ENCODE measurements at regions not wholly inside any gene's neighbourhood (a gene's known extent, or its start where the extent isn't known, plus 50 kb on each side); places are given as distances from the start of the nearest gene placed in this dataset.
"Not testable (repeated sequence)": the region's sequence is repeated elsewhere in the genome, so short reads cannot be mapped to it uniquely, and the experiment has no call there.

- intact Hi-C loops (cut with DNase I), result no loop called here
- DNase-seq (ENCODE audit: low spot score) (no peak), ATAC-seq (no peak)
These were observed 496.1 kb upstream of the SLC39A10 start for GRCh38 chr2:195160963-195161362.

GRCh38 chr2:195151711-195152110 lies 505.3 kb upstream of the SLC39A10 start:
- no peak for DNase-seq (ENCODE audit: low spot score)
- ATAC-seq, result no peak
- intact Hi-C loops (cut with DNase I), result no loop called here

GRCh38 chr2:195150819-195151218 lies 506.2 kb upstream of the SLC39A10 start:
- intact Hi-C loops (cut with DNase I), result no loop called here
- no peak for ATAC-seq
- DNase-seq (ENCODE audit: low spot score), result no peak

- intact Hi-C loops (cut with DNase I), result no loop called here
- ATAC-seq (no peak), DNase-seq (ENCODE audit: low spot score) (no peak)
These were observed 509.0 kb upstream of the SLC39A10 start for GRCh38 chr2:195148004-195148403.

- DNase-seq (ENCODE audit: low spot score) (no peak), ATAC-seq (no peak)
- intact Hi-C loops (cut with DNase I), result no loop called here
These were observed 510.1 kb upstream of the SLC39A10 start for GRCh38 chr2:195146761-195147541.

- ATAC-seq, result no peak
- intact Hi-C loops (cut with DNase I), result no loop called here
These were observed 518.6 kb upstream of the SLC39A10 start for GRCh38 chr2:195138435-195138834.

GRCh38 chr2:195125889-195126288 lies 531.1 kb upstream of the SLC39A10 start:
- intact Hi-C loops (cut with DNase I); DNase-seq (ENCODE audit: low spot score): not testable (repeated sequence)
- ATAC-seq, result peak; percentile 26

More at GRCh38 chr2:195138435-195138834, 518.6 kb upstream of the SLC39A10 start:
- no peak for DNase-seq (ENCODE audit: low spot score)

GRCh38 chr2:195124391-195125079 lies 532.5 kb upstream of the SLC39A10 start:
- intact Hi-C loops (cut with DNase I), result no loop called here
- ATAC-seq, result no peak
- DNase-seq (ENCODE audit: low spot score), result no peak

- DNase-seq (ENCODE audit: low spot score) (no peak), ATAC-seq (no peak)
- intact Hi-C loops (cut with DNase I), result no loop called here
These were observed 534.4 kb upstream of the SLC39A10 start for GRCh38 chr2:195122653-195123052.

GRCh38 chr2:195121341-195121740 lies 535.7 kb upstream of the SLC39A10 start:
- intact Hi-C loops (cut with DNase I), result no loop called here
- no peak for DNase-seq (ENCODE audit: low spot score)
- ATAC-seq, result no peak

- no peak for DNase-seq (ENCODE audit: low spot score)
- no peak for ATAC-seq
- intact Hi-C loops (cut with DNase I), result no loop called here
These were observed 537.8 kb upstream of the SLC39A10 start for GRCh38 chr2:195119231-195119630.

- intact Hi-C loops (cut with DNase I), result no loop called here
- no peak for DNase-seq (ENCODE audit: low spot score)
- ATAC-seq, result no peak
These were observed 538.8 kb upstream of the SLC39A10 start for GRCh38 chr2:195118276-195118675.

- ATAC-seq (no peak), DNase-seq (ENCODE audit: low spot score) (no peak)
- intact Hi-C loops (cut with DNase I), result no loop called here
These were observed 540.0 kb upstream of the SLC39A10 start for GRCh38 chr2:195117011-195117410.

GRCh38 chr2:195115738-195116137 lies 541.3 kb upstream of the SLC39A10 start:
- intact Hi-C loops (cut with DNase I), result no loop called here
- ATAC-seq (no peak), DNase-seq (ENCODE audit: low spot score) (no peak)

GRCh38 chr2:195108182-195108581 lies 548.8 kb upstream of the SLC39A10 start:
- ATAC-seq (no peak), DNase-seq (ENCODE audit: low spot score) (no peak)
- intact Hi-C loops (cut with DNase I), result no loop called here

- intact Hi-C loops (cut with DNase I), result no loop called here
- no peak for DNase-seq (ENCODE audit: low spot score)
- ATAC-seq, result no peak
These were observed 550.2 kb upstream of the SLC39A10 start for GRCh38 chr2:195106681-195107380.

GRCh38 chr2:195105581-195105980 lies 551.4 kb upstream of the SLC39A10 start:
- intact Hi-C loops (cut with DNase I), result no loop called here

GRCh38 chr2:195094330-195094729 lies 562.7 kb upstream of the SLC39A10 start:
- ATAC-seq, result no peak
- intact Hi-C loops (cut with DNase I), result no loop called here

More at GRCh38 chr2:195105581-195105980, 551.4 kb upstream of the SLC39A10 start:
- DNase-seq (ENCODE audit: low spot score) (no peak), ATAC-seq (no peak)

GRCh38 chr2:195092341-195092740 lies 564.7 kb upstream of the SLC39A10 start:
- DNase-seq (ENCODE audit: low spot score), result no peak
- intact Hi-C loops (cut with DNase I), result no loop called here

More at GRCh38 chr2:195094330-195094729, 562.7 kb upstream of the SLC39A10 start:
- DNase-seq (ENCODE audit: low spot score), result no peak

GRCh38 chr2:195072806-195073205 lies 584.2 kb upstream of the SLC39A10 start:
- intact Hi-C loops (cut with DNase I); DNase-seq (ENCODE audit: low spot score); ATAC-seq: not testable (repeated sequence)

More at GRCh38 chr2:195092341-195092740, 564.7 kb upstream of the SLC39A10 start:
- ATAC-seq, result no peak
